ENCODE measurements at regions not wholly inside any gene's neighbourhood (a gene's known extent, or its start where the extent isn't known, plus 50 kb on each side); places are given as distances from the start of the nearest gene placed in this dataset.

DNA sequence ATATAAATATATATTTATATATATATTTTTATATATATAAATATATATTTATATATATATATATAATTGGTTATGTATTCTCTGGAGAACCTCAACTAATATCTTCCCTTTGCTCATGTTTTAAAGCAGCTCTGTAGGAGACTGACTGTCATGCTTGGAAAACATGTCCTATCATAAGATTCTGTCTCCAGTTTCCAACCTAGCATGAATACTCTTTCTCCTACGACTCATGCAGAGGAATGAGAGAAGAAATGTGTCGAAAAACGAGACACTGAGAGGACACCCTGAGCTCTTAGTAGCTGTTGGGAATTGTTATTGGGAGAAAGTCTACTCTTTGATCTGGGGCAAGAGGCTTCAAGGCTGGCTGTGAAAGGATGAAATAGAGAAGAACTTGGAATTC, 166.5 kb upstream of the SLIT2 start:
- H3K9me3 ChIP-seq (ENCODE audit: control insufficient read depth in 2 of 3, insufficient read depth in 1 of 3, low read length in 3 of 3): no peaks in the 10 kb centered on the region
- DNase-seq (no peak), FAIRE-seq (no peak)
- TF ChIP-seq, protein P1, sequence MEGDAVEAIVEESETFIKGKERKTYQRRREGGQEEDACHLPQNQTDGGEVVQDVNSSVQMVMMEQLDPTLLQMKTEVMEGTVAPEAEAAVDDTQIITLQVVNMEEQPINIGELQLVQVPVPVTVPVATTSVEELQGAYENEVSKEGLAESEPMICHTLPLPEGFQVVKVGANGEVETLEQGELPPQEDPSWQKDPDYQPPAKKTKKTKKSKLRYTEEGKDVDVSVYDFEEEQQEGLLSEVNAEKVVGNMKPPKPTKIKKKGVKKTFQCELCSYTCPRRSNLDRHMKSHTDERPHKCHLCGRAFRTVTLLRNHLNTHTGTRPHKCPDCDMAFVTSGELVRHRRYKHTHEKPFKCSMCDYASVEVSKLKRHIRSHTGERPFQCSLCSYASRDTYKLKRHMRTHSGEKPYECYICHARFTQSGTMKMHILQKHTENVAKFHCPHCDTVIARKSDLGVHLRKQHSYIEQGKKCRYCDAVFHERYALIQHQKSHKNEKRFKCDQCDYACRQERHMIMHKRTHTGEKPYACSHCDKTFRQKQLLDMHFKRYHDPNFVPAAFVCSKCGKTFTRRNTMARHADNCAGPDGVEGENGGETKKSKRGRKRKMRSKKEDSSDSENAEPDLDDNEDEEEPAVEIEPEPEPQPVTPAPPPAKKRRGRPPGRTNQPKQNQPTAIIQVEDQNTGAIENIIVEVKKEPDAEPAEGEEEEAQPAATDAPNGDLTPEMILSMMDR (IDR thresholded peaks at IDR 0.05; ENCODE audit: borderline replicate concordance, extremely low read depth, insufficient read depth): no peak
- no peaks in the 10 kb centered on the region for H3K36me3 ChIP-seq (ENCODE audit: control insufficient read depth in 2 of 3, insufficient read depth in 3 of 3, low read length in 3 of 3)
- H3K27ac ChIP-seq (ENCODE audit: low read depth in 2 of 2, low read length in 2 of 2): no peak overlapping the region
- intact Hi-C loops (cut with DNase I): no loop called here
- H3K4me3 ChIP-seq (ENCODE audit: low read length in 3 of 3): no peak overlapping the region
- no peaks in the 10 kb centered on the region for H3K27me3 ChIP-seq (ENCODE audit: control insufficient read depth, insufficient read depth, low read length)
- no peak overlapping the region for H3K9ac ChIP-seq (ENCODE audit: low read length in 3 of 3)
- no peaks in the 10 kb centered on the region for H3K4me1 ChIP-seq (ENCODE audit: control insufficient read depth in 2 of 3, insufficient read depth in 2 of 3, low read depth in 1 of 3, low read length in 3 of 3)

- intact Hi-C loops (cut with DNase I): no loop called here
Observed at GRCh38 chr4:20084488-20084887, 167.2 kb upstream of the SLIT2 start.

GRCh38 chr4:20078644-20079043, 173.1 kb upstream of the SLIT2 start:
- no peak for FAIRE-seq
- Histone ChIP-seq H3K27me3 (ENCODE audit: control insufficient read depth, insufficient read depth, low read length) (no peaks in the 10 kb centered on the region), H3K27ac (ENCODE audit: low read depth in 2 of 2, low read length in 2 of 2) (no peak overlapping the region), H3K36me3 (ENCODE audit: control insufficient read depth in 2 of 3, insufficient read depth in 3 of 3, low read length in 3 of 3) (no peaks in the 10 kb centered on the region), H3K9ac (ENCODE audit: low read length in 3 of 3) (no peak overlapping the region), H3K9me3 (ENCODE audit: control insufficient read depth in 2 of 3, insufficient read depth in 1 of 3, low read length in 3 of 3) (no peaks in the 10 kb centered on the region), H3K4me1 (ENCODE audit: control insufficient read depth in 2 of 3, insufficient read depth in 2 of 3, low read depth in 1 of 3, low read length in 3 of 3) (no peaks in the 10 kb centered on the region), H3K4me3 (ENCODE audit: low read length in 3 of 3) (no peak overlapping the region)
- no peak for DNase-seq
- TF ChIP-seq, protein P1 (IDR thresholded peaks at IDR 0.05; ENCODE audit: borderline replicate concordance, extremely low read depth, insufficient read depth): no peak
- intact Hi-C loops (cut with DNase I): no loop called here

More at GRCh38 chr4:20084488-20084887, 167.2 kb upstream of the SLIT2 start:
- Histone ChIP-seq H3K27ac (ENCODE audit: low read depth in 2 of 2, low read length in 2 of 2) (no peak overlapping the region), H3K9me3 (ENCODE audit: control insufficient read depth in 2 of 3, insufficient read depth in 1 of 3, low read length in 3 of 3) (no peaks in the 10 kb centered on the region), H3K9ac (ENCODE audit: low read length in 3 of 3) (no peak overlapping the region), H3K27me3 (ENCODE audit: control insufficient read depth, insufficient read depth, low read length) (no peaks in the 10 kb centered on the region), H3K4me3 (ENCODE audit: low read length in 3 of 3) (no peak overlapping the region), H3K4me1 (ENCODE audit: control insufficient read depth in 2 of 3, insufficient read depth in 2 of 3, low read depth in 1 of 3, low read length in 3 of 3) (no peaks in the 10 kb centered on the region), H3K36me3 (ENCODE audit: control insufficient read depth in 2 of 3, insufficient read depth in 3 of 3, low read length in 3 of 3) (no peaks in the 10 kb centered on the region)
- no peak for FAIRE-seq
- TF ChIP-seq, protein P1 (IDR thresholded peaks at IDR 0.05; ENCODE audit: borderline replicate concordance, extremely low read depth, insufficient read depth): no peak
- peak in 1 of 5 donors; percentile 17 for DNase-seq

GRCh38 chr4:20075248-20075871, 176.3 kb upstream of the SLIT2 start:
- no peak for FAIRE-seq
- no peaks in the 10 kb centered on the region for H3K4me1 ChIP-seq (ENCODE audit: control insufficient read depth in 2 of 3, insufficient read depth in 2 of 3, low read depth in 1 of 3, low read length in 3 of 3)
- intact Hi-C loops (cut with DNase I): no loop called here
- no peak overlapping the region for H3K27ac ChIP-seq (ENCODE audit: low read depth in 2 of 2, low read length in 2 of 2)
- H3K9ac ChIP-seq (ENCODE audit: low read length in 3 of 3): no peak overlapping the region
- H3K36me3 ChIP-seq (ENCODE audit: control insufficient read depth in 2 of 3, insufficient read depth in 3 of 3, low read length in 3 of 3): no peaks in the 10 kb centered on the region
- no peaks in the 10 kb centered on the region for H3K9me3 ChIP-seq (ENCODE audit: control insufficient read depth in 2 of 3, insufficient read depth in 1 of 3, low read length in 3 of 3)
- H3K27me3 ChIP-seq (ENCODE audit: control insufficient read depth, insufficient read depth, low read length): no peaks in the 10 kb centered on the region
- H3K4me3 ChIP-seq (ENCODE audit: low read length in 3 of 3): no peak overlapping the region
- TF ChIP-seq, protein P1 (IDR thresholded peaks at IDR 0.05; ENCODE audit: borderline replicate concordance, extremely low read depth, insufficient read depth): no peak
- DNase-seq: peak in 2 of 5 donors; percentile 11 to 21

Measured in kidney (tissue), 13 donors.